GM20000 (cell line): ENCODE measurements at regions not wholly inside any gene's neighbourhood (a gene's known extent, or its start where the extent isn't known, plus 50 kb on each side); places are given as distances from the start of the nearest gene placed in this dataset.

Experiments
- DNase-seq: peaks from one replicate; pipeline ENCODE4 v3.0.0; 2012; ENCODE audit warnings: low spot score
- TF ChIP-seq, protein P1 (sequence below): IDR thresholded peaks from 2 replicates; pipeline ENCODE4 v1.5.1; 2012; ENCODE audit warnings: mild to moderate bottlenecking, control low read depth; ENCODE audit errors: extremely low read depth, missing control alignments

DNA sequence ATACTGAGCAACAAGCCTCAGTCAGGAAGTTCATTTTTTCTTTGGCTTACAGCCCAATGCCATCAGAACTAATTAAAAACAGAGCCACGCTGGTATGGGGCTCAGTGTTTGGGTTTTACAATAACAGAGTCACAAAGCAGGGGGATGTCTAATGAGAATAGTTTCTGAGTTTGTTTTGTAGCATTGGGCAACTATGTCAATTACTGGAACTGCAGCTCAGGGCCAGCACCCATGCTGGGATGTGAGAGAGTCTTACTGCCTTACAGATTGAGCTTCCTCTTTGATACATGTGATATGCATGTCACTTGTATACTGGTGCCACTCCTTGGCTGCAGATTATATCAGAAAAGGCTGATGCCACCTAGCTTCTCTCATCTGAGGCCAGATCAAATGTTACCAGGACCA, 117.6 kb downstream of the TFAP2B start:
- no peak for DNase-seq
- TF ChIP-seq, protein P1, sequence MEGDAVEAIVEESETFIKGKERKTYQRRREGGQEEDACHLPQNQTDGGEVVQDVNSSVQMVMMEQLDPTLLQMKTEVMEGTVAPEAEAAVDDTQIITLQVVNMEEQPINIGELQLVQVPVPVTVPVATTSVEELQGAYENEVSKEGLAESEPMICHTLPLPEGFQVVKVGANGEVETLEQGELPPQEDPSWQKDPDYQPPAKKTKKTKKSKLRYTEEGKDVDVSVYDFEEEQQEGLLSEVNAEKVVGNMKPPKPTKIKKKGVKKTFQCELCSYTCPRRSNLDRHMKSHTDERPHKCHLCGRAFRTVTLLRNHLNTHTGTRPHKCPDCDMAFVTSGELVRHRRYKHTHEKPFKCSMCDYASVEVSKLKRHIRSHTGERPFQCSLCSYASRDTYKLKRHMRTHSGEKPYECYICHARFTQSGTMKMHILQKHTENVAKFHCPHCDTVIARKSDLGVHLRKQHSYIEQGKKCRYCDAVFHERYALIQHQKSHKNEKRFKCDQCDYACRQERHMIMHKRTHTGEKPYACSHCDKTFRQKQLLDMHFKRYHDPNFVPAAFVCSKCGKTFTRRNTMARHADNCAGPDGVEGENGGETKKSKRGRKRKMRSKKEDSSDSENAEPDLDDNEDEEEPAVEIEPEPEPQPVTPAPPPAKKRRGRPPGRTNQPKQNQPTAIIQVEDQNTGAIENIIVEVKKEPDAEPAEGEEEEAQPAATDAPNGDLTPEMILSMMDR = no peak

DNA sequence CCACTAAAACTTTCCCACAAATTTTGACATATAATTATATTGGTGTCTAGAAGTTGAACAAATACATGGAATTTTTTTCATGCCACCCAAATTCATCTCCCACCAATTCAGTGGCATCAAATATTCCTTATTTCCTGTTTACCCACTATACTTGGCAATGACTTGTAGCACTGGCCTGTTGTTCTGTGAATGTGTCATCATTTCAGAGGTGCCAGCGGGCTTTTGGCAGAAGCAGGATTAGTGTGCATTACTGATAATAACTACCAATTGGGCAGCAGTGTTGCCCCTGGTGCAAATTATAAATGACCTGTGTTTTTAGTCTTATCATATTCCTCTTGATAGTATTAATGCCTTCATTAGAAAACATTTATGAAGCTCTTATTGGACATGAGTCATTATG, 121.3 kb downstream of the TFAP2B start:
- TF ChIP-seq, protein P1 = no peak
- no peak for DNase-seq

DNA sequence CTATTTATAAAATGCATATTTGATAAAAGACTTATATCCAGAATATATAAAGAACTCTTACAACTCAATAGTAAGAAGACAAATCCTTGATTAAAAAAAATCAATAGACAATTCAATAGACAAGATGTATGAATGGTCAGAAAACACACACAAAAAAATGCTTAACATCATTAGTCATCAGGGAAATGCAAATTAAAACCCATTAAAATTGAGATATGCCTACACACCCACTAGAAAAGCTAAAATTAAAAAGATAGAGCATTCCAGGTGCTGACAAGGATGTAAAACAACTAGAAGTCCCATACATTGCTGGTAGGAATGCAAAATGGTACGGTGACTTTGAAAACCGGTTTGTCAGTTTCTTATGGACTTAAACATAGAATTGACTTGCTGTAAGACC, 127.1 kb downstream of the TFAP2B start:
- no peak for DNase-seq
- TF ChIP-seq, protein P1 = no peak

DNA sequence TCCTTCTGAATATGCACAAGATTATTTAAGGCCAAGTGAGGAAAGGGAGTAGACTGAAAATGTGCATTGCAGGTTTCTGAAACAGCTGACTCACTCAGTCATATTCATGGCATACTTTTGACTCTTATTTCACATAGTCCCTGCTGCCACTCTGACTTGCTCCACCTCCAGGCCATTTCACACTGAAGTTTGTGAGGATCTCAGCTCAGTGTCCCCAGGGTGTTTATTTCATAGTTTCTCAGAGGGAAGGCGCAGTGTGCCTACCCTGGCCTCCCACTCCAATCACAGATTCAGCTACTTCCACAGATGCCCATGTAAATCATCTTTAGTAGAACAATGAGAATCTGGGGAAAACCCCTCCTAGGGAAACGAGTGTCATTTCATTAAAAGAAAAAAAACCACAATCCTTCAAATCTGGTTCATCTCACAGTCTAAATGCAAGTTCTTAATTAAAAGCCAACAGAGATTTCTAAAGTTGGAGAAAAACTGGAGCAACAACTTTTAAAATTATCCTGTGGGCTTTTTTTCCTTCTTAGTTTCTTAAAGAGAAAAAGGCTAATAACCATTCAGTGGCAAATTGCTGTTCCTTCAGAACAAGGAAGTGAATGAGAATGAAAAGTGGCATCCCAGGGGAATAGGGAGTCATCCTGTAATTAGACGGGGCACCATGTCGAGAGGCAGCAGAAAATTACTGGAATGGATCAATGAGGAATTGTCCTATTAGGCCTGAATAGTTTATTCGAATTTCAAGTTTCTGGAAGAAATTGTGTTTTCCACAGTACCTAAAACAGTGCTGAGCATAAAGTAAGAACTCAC, 133.6 kb downstream of the TFAP2B start:
- TF ChIP-seq, protein P1 = no peak
- DNase-seq = no peak

DNA sequence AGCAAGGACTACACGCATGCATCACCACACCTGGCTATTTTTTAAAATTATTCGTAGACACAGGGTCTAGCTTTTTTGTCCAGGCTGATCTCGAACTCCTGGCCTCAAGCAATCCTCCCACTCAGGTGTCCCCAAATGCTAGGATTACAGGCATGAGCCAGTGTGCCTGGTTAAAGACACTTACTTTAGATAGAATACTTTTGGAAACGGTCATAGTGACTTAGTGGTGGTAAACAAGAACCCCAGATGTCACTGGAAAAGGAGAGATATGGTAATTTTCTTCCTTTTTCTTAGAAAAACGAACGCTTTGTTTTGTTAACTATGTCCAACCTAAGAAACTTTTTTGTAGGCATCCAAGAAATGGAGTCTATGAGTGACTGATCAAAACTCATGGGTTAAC, 137.3 kb downstream of the TFAP2B start:
- DNase-seq = no peak

DNA sequence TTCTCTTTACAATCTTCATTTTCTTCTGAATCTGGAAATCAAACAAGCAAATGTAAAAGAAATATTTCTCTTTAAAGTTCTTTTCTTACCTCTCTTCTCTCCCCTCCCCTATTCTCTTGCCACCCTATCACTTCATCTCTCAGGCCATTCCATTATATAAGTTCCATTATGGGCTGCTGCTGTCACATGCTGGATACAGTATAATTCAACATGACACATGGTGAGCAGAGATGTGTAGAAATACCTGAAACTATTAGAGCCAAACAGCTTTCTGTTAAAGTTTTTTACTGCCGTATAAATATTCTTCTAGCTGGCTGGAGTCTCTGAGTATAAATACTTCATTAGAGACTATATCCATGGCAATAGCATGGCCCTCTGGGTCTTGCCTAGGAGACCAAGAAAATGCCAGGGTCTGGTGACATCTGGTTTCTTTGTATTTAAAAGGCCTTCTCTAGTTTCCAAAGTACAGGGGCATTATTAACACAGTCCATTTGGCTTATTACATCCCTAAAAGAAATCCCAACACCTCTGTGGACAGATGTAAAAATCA, 139.6 kb downstream of the TFAP2B start:
- TF ChIP-seq, protein P1 = no peak
- no peak for DNase-seq

More for the DNA sequence above, 137.3 kb downstream of the TFAP2B start:
- TF ChIP-seq, protein P1 = no peak

DNA sequence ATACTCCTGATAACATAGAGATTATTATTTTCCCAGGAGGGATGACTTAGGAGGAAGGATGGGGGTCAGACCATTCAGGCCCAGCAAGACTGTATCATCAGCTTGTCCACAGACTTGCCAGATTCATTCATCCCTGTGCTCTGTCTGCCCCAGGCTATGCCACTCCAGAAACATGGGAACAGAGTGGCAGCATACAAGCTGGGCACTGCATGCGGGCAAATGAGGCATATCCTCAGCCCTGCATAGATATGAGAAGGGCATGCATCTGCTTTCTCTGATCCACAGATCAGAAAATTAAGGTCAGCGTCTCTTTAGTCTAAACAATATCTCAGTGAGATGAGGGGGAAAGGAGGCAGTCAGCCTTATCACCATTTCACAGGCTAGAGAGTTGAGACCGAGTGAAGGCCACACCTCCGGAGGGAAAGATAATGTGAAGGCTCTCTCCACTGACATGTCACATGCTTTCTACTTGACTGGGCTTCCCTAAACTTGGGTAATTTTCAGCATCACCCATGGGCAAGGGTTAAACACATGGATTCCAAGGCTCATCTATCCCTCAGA, 140.5 kb downstream of the TFAP2B start:
- TF ChIP-seq, protein P1 = no peak
- DNase-seq = no peak
